ENCODE measurements at regions not wholly inside any gene's neighbourhood (a gene's known extent, or its start where the extent isn't known, plus 50 kb on each side); places are given as distances from the start of the nearest gene placed in this dataset.
"Not testable (repeated sequence)": the region's sequence is repeated elsewhere in the genome, so short reads cannot be mapped to it uniquely, and the experiment has no call there.

GRCh38 chr4:189235599-189235998 is 705.1 kb upstream of the FRG1 start:
- TF ChIP-seq CTCF (IDR thresholded peaks at IDR 0.05; ENCODE audit: control insufficient read depth, extremely low read depth, insufficient read depth) = no peak
- no peak overlapping the region for H3K4me3 ChIP-seq (ENCODE audit: low read depth, low read length)
- DNase-seq (ENCODE audit: low read depth) = no peak

GRCh38 chr4:189236321-189236720 is 704.4 kb upstream of the FRG1 start:
- DNase-seq (ENCODE audit: low read depth) = not testable (repeated sequence)

GRCh38 chr4:189237340-189237739 is 703.3 kb upstream of the FRG1 start:
- no peak overlapping the region for H3K4me3 ChIP-seq (ENCODE audit: low read depth, low read length)
- no peak for TF ChIP-seq CTCF (IDR thresholded peaks at IDR 0.05; ENCODE audit: control insufficient read depth, extremely low read depth, insufficient read depth)
- no peak for DNase-seq (ENCODE audit: low read depth)

More at GRCh38 chr4:189236321-189236720, 704.4 kb upstream of the FRG1 start:
- H3K4me3 ChIP-seq (ENCODE audit: low read depth, low read length) = not testable (repeated sequence)

- TF ChIP-seq CTCF (IDR thresholded peaks at IDR 0.05; ENCODE audit: control insufficient read depth, extremely low read depth, insufficient read depth) = no peak
- no peak for DNase-seq (ENCODE audit: low read depth)
- no peak overlapping the region for H3K4me3 ChIP-seq (ENCODE audit: low read depth, low read length)
Measured at GRCh38 chr4:189255636-189256035, 685.0 kb upstream of the FRG1 start.

- TF ChIP-seq CTCF (IDR thresholded peaks at IDR 0.05; ENCODE audit: control insufficient read depth, extremely low read depth, insufficient read depth) = no peak
- DNase-seq (ENCODE audit: low read depth) = no peak
- H3K4me3 ChIP-seq (ENCODE audit: low read depth, low read length) = no peak overlapping the region
Measured at GRCh38 chr4:189261475-189261874, 679.2 kb upstream of the FRG1 start.

- no peak for DNase-seq (ENCODE audit: low read depth)
- TF ChIP-seq CTCF (IDR thresholded peaks at IDR 0.05; ENCODE audit: control insufficient read depth, extremely low read depth, insufficient read depth) = no peak
- no peak overlapping the region for H3K4me3 ChIP-seq (ENCODE audit: low read depth, low read length)
Measured at GRCh38 chr4:189265515-189265914, 675.2 kb upstream of the FRG1 start.

GRCh38 chr4:189267312-189267965 is 673.2 kb upstream of the FRG1 start:
- TF ChIP-seq CTCF (IDR thresholded peaks at IDR 0.05; ENCODE audit: control insufficient read depth, extremely low read depth, insufficient read depth) = no peak
- no peak overlapping the region for H3K4me3 ChIP-seq (ENCODE audit: low read depth, low read length)
- no peak for DNase-seq (ENCODE audit: low read depth)
